Cardiac fibroblast (primary cell): ENCODE measurements at regions not wholly inside any gene's neighbourhood (a gene's known extent, or its start where the extent isn't known, plus 50 kb on each side); places are given as distances from the start of the nearest gene placed in this dataset.

ENCODE experiments used
- DNase-seq, 2 donors: peaks; one replicate each; pipeline versions ENCODE4 v3.0.0 to v3.0.0-alpha.2; 2010; ENCODE audit warnings: low read depth in 2 of 2
- H3K4me3 ChIP-seq, 2 donors: replicated peaks in 1 of 2; 1 replicate in 1 of 2; 2 replicates in 1 of 2; pipeline ENCODE4 v1.5.1; 2011; ENCODE audit warnings: low read depth in 2 of 2, low read length in 2 of 2, mild to moderate bottlenecking in 2 of 2, moderate library complexity in 1 of 2
- TF ChIP-seq, protein P1 (sequence below): IDR thresholded peaks from one replicate; pipeline ENCODE4 v1.5.1; 2011; ENCODE audit warnings: low read depth, mild to moderate bottlenecking, low read length, inconsistent platforms

GRCh38 chr12:16914853-16915252 lies 308.9 kb upstream of the LMO3 start:
- no peak overlapping the region for H3K4me3 ChIP-seq
- TF ChIP-seq, protein P1, sequence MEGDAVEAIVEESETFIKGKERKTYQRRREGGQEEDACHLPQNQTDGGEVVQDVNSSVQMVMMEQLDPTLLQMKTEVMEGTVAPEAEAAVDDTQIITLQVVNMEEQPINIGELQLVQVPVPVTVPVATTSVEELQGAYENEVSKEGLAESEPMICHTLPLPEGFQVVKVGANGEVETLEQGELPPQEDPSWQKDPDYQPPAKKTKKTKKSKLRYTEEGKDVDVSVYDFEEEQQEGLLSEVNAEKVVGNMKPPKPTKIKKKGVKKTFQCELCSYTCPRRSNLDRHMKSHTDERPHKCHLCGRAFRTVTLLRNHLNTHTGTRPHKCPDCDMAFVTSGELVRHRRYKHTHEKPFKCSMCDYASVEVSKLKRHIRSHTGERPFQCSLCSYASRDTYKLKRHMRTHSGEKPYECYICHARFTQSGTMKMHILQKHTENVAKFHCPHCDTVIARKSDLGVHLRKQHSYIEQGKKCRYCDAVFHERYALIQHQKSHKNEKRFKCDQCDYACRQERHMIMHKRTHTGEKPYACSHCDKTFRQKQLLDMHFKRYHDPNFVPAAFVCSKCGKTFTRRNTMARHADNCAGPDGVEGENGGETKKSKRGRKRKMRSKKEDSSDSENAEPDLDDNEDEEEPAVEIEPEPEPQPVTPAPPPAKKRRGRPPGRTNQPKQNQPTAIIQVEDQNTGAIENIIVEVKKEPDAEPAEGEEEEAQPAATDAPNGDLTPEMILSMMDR, result no peak
- no peak for DNase-seq

DNA sequence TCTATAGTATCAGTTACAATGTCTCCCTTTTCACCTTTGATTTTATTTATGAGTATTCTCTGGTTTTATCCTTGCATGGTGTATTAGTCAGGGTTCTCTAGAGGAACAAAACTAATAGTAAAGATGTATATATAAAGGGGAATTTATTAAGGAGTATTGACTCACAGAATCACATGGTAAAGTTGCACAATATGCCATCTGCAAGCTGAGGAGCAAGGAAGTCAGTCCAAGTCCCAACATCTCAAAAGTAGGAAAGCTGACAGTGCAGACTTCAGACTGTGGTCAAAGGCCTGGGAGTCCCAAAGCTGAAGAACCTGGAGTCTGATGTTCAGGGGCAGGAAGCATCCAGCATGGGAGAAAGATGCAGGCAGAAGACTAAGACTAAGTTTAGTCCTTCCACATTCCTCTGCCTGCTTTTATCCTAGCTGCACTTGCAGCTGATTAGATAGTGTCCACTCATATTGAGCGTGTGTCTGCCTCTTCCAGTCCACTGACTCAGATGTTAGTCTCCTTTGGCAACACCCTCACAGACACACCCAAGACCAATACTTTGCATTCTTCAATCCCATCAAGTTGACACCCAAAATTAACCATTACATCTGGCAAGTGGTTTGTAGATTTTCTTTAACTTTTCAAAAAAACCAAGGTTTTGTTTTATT lies 308.0 kb upstream of the LMO3 start:
- no peak overlapping the region for H3K4me3 ChIP-seq
- TF ChIP-seq, protein P1, result no peak
- peak in 1 of 2 donors; percentile 0 for DNase-seq

DNA sequence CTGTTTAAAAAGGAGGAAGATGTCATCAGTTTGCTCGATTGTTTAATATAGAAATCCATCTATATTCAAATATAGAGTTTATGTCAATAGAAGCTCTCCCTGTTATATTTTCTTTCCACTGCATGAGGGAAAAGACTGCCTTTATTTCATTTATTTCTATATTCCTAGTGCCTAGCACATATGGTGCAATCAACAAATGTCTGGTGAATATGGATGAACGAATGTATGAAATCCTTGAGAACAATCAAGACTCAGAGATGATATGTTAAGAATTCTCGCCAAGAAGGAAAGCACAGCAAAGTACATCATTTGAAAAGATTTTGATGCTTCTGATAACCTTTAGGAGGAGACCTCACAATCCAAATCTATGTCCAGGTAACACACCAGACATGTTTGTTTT lies 296.0 kb upstream of the LMO3 start:
- DNase-seq, result no peak
- H3K4me3 ChIP-seq, result no peak overlapping the region
- TF ChIP-seq, protein P1, result no peak

GRCh38 chr12:16893426-16893825 lies 287.5 kb upstream of the LMO3 start:
- TF ChIP-seq, protein P1, result no peak
- H3K4me3 ChIP-seq, result no peak overlapping the region
- DNase-seq, result no peak

DNA sequence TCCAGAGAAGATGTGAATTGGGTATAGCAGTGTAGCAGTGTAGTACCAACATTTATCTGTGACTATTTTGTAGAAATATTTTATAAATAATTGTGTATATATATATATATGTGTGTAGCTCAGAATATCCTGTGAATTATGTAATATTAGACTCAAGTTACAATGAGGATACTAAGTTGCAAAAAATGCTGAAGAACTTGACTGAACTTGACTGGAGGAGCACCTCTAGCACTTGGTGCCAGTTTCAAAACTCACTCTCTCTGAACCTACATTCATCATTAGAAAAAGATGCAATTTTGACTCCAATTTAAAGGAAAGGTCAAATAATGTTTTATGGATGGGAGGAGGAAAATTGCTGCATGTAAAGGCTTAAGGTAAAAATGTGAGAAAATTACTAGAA lies 285.7 kb upstream of the LMO3 start:
- H3K4me3 ChIP-seq, result no peak overlapping the region
- TF ChIP-seq, protein P1, result no peak
- DNase-seq, result no peak

- no peak for DNase-seq
- no peak overlapping the region for H3K4me3 ChIP-seq
- TF ChIP-seq, protein P1, result no peak
Measured at GRCh38 chr12:16884819-16885218, 278.9 kb upstream of the LMO3 start.

DNA sequence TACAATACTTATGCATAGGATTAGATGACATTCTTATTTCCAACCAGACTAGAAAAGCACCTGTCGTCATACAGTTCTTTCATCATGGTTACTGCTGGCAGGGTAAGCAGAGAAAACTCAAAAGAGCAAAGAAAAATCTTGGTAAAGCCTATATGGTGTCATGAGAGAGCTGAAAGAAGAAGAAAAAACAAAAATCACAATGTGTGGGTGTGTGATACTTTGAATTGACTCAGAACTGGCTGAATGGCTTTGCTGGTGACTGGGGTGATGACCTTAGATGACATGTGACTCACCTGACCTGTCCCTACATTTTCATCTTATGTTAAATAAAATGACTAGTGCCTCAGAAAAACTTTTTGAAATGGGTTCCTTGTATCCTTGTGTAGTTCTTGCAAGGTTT lies 278.1 kb upstream of the LMO3 start:
- TF ChIP-seq, protein P1, result no peak
- no peak overlapping the region for H3K4me3 ChIP-seq

More for the DNA sequence above, 278.1 kb upstream of the LMO3 start:
- DNase-seq, result no peak
